HL-60 (cell line): ENCODE measurements at regions not wholly inside any gene's neighbourhood (a gene's known extent, or its start where the extent isn't known, plus 50 kb on each side); places are given as distances from the start of the nearest gene placed in this dataset.

ENCODE experiments used
- DNase-seq, 2 experiments: peaks; one replicate each; pipeline ENCODE4 v3.0.0-alpha.2; 2010 to 2020; ENCODE audit warnings: low read depth in 1 of 2, low spot score in 1 of 2
- H3K27ac ChIP-seq: fragments of 250-450 bp; sonication (Bioruptor Pico); replicated peaks from 2 replicates; pipeline ENCODE4 v1.5.1; 2020; ENCODE audit warnings: mild to moderate bottlenecking, moderate library complexity
- H3K27me3 ChIP-seq: fragments of 250-450 bp; sonication (Bioruptor Pico); 2 replicates; pipeline ENCODE4 v1.5.1; 2021; ENCODE audit warnings: mild to moderate bottlenecking, moderate library complexity; ENCODE audit not compliant: insufficient read depth, poor library complexity, severe bottlenecking
- H3K4me3 ChIP-seq: replicated peaks from 2 replicates; pipeline ENCODE4 v1.5.1; 2011; ENCODE audit warnings: mild to moderate bottlenecking, control low read depth, low read length; ENCODE audit not compliant: insufficient read depth
- CTCF ChIP-seq: IDR thresholded peaks from one replicate; pipeline ENCODE4 v1.5.1; 2011; ENCODE audit warnings: low read length, control low read depth, inconsistent platforms; ENCODE audit not compliant: insufficient read depth
- GABPA ChIP-seq: IDR thresholded peaks from 2 replicates; pipeline ENCODE4 v1.6.1; 2012; ENCODE audit warnings: low read depth
- POLR2AphosphoS5 ChIP-seq: IDR thresholded peaks from 2 replicates; pipeline ENCODE4 v1.6.1; 2012; ENCODE audit warnings: low read depth
- SPI1 ChIP-seq: IDR thresholded peaks from 2 replicates; pipeline ENCODE4 v1.6.1; 2012; ENCODE audit warnings: low read depth, mild to moderate bottlenecking, borderline replicate concordance
- TF ChIP-seq, protein P1 (sequence below): IDR thresholded peaks from 2 replicates; pipeline ENCODE4 v1.6.1; 2012; ENCODE audit warnings: low read depth; ENCODE audit not compliant: insufficient replicate concordance

GRCh38 chr1:191206513-191207207 lies 729.0 kb upstream of the BRINP3 start:
- Histone ChIP-seq H3K27ac (no peak overlapping the region), H3K4me3 (no peak overlapping the region), H3K27me3 (no peaks in the 10 kb centered on the region)
- no peak for DNase-seq
- TF ChIP-seq SPI1 (no peak), POLR2AphosphoS5 (no peak), GABPA (no peak), CTCF (no peak)
- TF ChIP-seq, protein P1, sequence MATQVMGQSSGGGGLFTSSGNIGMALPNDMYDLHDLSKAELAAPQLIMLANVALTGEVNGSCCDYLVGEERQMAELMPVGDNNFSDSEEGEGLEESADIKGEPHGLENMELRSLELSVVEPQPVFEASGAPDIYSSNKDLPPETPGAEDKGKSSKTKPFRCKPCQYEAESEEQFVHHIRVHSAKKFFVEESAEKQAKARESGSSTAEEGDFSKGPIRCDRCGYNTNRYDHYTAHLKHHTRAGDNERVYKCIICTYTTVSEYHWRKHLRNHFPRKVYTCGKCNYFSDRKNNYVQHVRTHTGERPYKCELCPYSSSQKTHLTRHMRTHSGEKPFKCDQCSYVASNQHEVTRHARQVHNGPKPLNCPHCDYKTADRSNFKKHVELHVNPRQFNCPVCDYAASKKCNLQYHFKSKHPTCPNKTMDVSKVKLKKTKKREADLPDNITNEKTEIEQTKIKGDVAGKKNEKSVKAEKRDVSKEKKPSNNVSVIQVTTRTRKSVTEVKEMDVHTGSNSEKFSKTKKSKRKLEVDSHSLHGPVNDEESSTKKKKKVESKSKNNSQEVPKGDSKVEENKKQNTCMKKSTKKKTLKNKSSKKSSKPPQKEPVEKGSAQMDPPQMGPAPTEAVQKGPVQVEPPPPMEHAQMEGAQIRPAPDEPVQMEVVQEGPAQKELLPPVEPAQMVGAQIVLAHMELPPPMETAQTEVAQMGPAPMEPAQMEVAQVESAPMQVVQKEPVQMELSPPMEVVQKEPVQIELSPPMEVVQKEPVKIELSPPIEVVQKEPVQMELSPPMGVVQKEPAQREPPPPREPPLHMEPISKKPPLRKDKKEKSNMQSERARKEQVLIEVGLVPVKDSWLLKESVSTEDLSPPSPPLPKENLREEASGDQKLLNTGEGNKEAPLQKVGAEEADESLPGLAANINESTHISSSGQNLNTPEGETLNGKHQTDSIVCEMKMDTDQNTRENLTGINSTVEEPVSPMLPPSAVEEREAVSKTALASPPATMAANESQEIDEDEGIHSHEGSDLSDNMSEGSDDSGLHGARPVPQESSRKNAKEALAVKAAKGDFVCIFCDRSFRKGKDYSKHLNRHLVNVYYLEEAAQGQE, result no peak

DNA sequence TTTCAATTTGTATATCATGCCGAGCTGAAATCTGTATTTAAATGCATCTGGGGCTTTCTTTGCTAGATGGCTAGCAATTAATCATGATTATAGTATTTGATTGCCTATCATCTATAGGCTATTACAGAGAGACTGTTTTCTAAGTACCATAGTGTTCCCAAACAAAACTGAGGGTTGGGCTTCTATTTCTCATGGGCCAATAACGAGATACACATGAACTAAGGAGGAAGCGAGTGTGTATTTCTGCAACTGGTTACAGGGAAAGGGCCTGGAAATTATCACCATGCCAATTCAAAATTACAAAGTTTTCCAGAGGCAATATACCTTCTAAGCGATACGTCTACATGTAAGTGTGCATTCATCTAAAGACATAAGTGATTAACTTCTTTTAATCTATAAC lies 744.5 kb upstream of the BRINP3 start:
- DNase-seq, result no peak
- TF ChIP-seq SPI1 (no peak), CTCF (no peak), GABPA (no peak), POLR2AphosphoS5 (no peak)
- TF ChIP-seq, protein P1, result no peak
- H3K27ac ChIP-seq, result no peak overlapping the region

DNA sequence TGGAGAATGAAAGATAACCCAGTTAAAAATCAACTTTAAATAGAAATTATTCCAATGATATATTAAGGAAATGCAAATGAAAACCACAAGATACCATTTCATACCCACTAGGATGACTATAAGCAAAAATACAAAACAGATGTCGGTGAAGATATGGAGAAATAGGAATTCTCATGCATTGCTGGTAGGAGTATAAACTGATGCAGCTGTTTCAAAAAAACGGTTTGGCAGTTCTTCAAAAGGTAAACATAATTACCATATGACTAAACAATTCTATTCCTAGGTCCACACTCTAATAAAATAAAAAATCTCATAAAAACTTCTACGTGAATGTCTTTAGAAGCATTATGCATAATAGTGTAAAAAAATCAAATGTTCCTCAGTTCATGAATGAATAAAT lies 763.3 kb upstream of the BRINP3 start:
- no peak overlapping the region for H3K4me3 ChIP-seq
- no peak for DNase-seq
- TF ChIP-seq POLR2AphosphoS5 (no peak), SPI1 (no peak), CTCF (no peak), GABPA (no peak)
- TF ChIP-seq, protein P1, result no peak

More for the DNA sequence above, 744.5 kb upstream of the BRINP3 start:
- Histone ChIP-seq H3K27me3 (no peaks in the 10 kb centered on the region), H3K4me3 (no peak overlapping the region)

More for the DNA sequence above, 763.3 kb upstream of the BRINP3 start:
- H3K27me3 ChIP-seq, result no peaks in the 10 kb centered on the region
- no peak overlapping the region for H3K27ac ChIP-seq
